WTC11 (cell line): ENCODE measurements at regions not wholly inside any gene's neighbourhood (a gene's known extent, or its start where the extent isn't known, plus 50 kb on each side); places are given as distances from the start of the nearest gene placed in this dataset.

Source experiments
- ATAC-seq: fragments of 200-7000 bp; cut with Tn5 transposase; 2 replicates; pipeline ENCODE4 v1.10.0; 2021; ENCODE audit warnings: mild to moderate bottlenecking, moderate library complexity
- CTCF ChIA-PET: fragments of 300-600 bp; sonication (Branson Sonifier 250); formaldehyde crosslinking; loops from one replicate; lab custom pipeline; 2021; ENCODE audit warnings: antibody characterized with exemption; lab: Charles Lee
- POLR2A ChIA-PET: fragments of 350-600 bp; sonication (Branson Sonifier 250); formaldehyde crosslinking; loops from one replicate; lab custom pipeline; 2021; ENCODE audit warnings: antibody characterized with exemption; lab: Charles Lee
- DNase-seq: peaks from one replicate; pipeline ENCODE4 v3.0.0; 2021; ENCODE audit warnings: low spot score
- H3K27ac Mint-ChIP-seq: 2 replicates; pipeline ENCODE4 v1.8.0; 2021; ENCODE audit warnings: mixed read lengths
- H3K27me3 Mint-ChIP-seq: 2 replicates; pipeline ENCODE4 v1.8.0; 2021; ENCODE audit warnings: low read depth, mild to moderate bottlenecking, moderate library complexity, mixed read lengths
- H3K36me3 Mint-ChIP-seq: 2 replicates; pipeline ENCODE4 v1.8.0; 2021; ENCODE audit warnings: mixed read lengths
- H3K4me1 Mint-ChIP-seq: 2 replicates; pipeline ENCODE4 v1.8.0; 2022; ENCODE audit warnings: mixed read lengths
- H3K4me3 Mint-ChIP-seq: 2 replicates; pipeline ENCODE4 v1.8.0; 2021; ENCODE audit warnings: mild to moderate bottlenecking, moderate library complexity, mixed read lengths
- H3K9me3 Mint-ChIP-seq: 2 replicates; pipeline ENCODE4 v1.8.0; 2021; ENCODE audit warnings: mixed read lengths
- ATF1 ChIP-seq: sonication (generic); formaldehyde crosslinking; IDR thresholded peaks from 2 replicates; pipeline ENCODE4 v1.8.1; 2023; ENCODE audit warnings: mild to moderate bottlenecking, moderate library complexity, missing genetic modification reagents
- ATF6 ChIP-seq: sonication (generic); formaldehyde crosslinking; IDR thresholded peaks from 2 replicates; pipeline ENCODE4 v1.8.1; 2023; ENCODE audit warnings: mild to moderate bottlenecking, missing genetic modification reagents
- CREM ChIP-seq: sonication (generic); formaldehyde crosslinking; IDR thresholded peaks from 2 replicates; pipeline ENCODE4 v1.8.1; 2022; ENCODE audit warnings: mild to moderate bottlenecking, missing genetic modification reagents, moderate library complexity
- E2F4 ChIP-seq: sonication (generic); formaldehyde crosslinking; IDR thresholded peaks from 2 replicates; pipeline ENCODE4 v1.8.1; 2022; ENCODE audit warnings: low read depth, mild to moderate bottlenecking, moderate library complexity, missing genetic modification reagents, borderline replicate concordance
- ELF4 ChIP-seq: sonication (generic); formaldehyde crosslinking; IDR thresholded peaks from 2 replicates; pipeline ENCODE4 v1.8.1; 2022; ENCODE audit warnings: low read depth, mild to moderate bottlenecking, moderate library complexity, missing genetic modification reagents
- EMX1 ChIP-seq: fragments of 250-450 bp; sonication (Bioruptor Pico); IDR thresholded peaks from 2 replicates; pipeline ENCODE4 v1.8.0; 2021; ENCODE audit warnings: mild to moderate bottlenecking
- ETV6 ChIP-seq: sonication (generic); formaldehyde crosslinking; IDR thresholded peaks from 2 replicates; pipeline ENCODE4 v1.8.1; 2022; ENCODE audit warnings: mild to moderate bottlenecking, missing genetic modification reagents
- FOXJ3 ChIP-seq: sonication (generic); formaldehyde crosslinking; IDR thresholded peaks from 2 replicates; pipeline ENCODE4 v1.9.0; 2021; ENCODE audit warnings: missing genetic modification reagents, mild to moderate bottlenecking, borderline replicate concordance
- GTF2I ChIP-seq: fragments of 250-450 bp; sonication (Bioruptor Pico); conservative IDR thresholded peaks from 2 replicates; pipeline ENCODE4 v1.4.0; 2021; ENCODE audit warnings: mild to moderate bottlenecking
- IRF1 ChIP-seq: sonication (generic); formaldehyde crosslinking; IDR thresholded peaks from 2 replicates; pipeline ENCODE4 v1.8.0; 2023; ENCODE audit warnings: missing genetic modification reagents
- MXD4 ChIP-seq: fragments of 250-450 bp; sonication (Bioruptor Pico); IDR thresholded peaks from 2 replicates; pipeline ENCODE4 v1.8.0; 2021; ENCODE audit warnings: mild to moderate bottlenecking, moderate library complexity, borderline replicate concordance
- TF ChIP-seq, protein P1 (sequence below): fragments of 200-600 bp; IDR thresholded peaks from 2 replicates; pipeline ENCODE4 v1.8.0; 2022; ENCODE audit warnings: antibody characterized with exemption
- TF ChIP-seq, protein P2 (sequence below): sonication (generic); formaldehyde crosslinking; IDR thresholded peaks from 2 replicates; pipeline ENCODE4 v1.8.1; 2023; ENCODE audit warnings: mild to moderate bottlenecking, missing genetic modification reagents, moderate library complexity
- TF ChIP-seq, protein P3 (sequence below): fragments of 250-450 bp; sonication (Bioruptor Pico); IDR thresholded peaks from 2 replicates; pipeline ENCODE4 v2.1.2; 2022; ENCODE audit warnings: mild to moderate bottlenecking, moderate library complexity
- TF ChIP-seq, protein P4 (sequence below): fragments of 250-450 bp; sonication (Bioruptor Pico); IDR thresholded peaks from 2 replicates; pipeline ENCODE4 v1.9.0; 2021; ENCODE audit warnings: moderate library complexity, mild to moderate bottlenecking, inconsistent platforms, borderline replicate concordance
- TF ChIP-seq, protein P5 (sequence below): sonication (generic); formaldehyde crosslinking; IDR thresholded peaks from 2 replicates; pipeline ENCODE4 v1.8.0; 2023; ENCODE audit warnings: missing genetic modification reagents, mild to moderate bottlenecking, borderline replicate concordance
- TF ChIP-seq, protein P6 (sequence below): fragments of 250-450 bp; sonication (Bioruptor Pico); conservative IDR thresholded peaks from 2 replicates; pipeline ENCODE4 v1.9.0; 2021; ENCODE audit warnings: mild to moderate bottlenecking

DNA sequence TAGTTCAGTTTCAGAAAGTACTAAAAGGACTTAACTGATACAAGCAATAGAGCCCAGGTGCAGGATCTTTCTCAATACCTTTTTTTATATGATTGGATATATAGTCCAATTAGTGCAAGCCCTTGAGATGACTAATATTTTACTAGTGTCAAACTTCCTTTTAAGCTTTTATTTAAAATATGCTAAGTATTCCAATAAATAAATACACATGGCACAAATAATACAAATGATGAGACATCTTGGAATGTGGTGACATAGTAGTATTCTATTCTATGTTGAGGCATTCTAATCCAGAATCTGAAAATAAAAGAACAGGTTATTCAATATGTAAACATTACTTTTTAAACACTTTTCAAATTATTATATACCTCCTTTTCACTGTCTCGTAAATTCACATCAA is 670.0 kb downstream of the SI start:
- DNase-seq = no peak
- Mint-ChIP-seq H3K4me3 (no peak overlapping the region), H3K27me3 (peaks cover 11% of the 10 kb centered on the region)
- TF ChIP-seq, protein P1, sequence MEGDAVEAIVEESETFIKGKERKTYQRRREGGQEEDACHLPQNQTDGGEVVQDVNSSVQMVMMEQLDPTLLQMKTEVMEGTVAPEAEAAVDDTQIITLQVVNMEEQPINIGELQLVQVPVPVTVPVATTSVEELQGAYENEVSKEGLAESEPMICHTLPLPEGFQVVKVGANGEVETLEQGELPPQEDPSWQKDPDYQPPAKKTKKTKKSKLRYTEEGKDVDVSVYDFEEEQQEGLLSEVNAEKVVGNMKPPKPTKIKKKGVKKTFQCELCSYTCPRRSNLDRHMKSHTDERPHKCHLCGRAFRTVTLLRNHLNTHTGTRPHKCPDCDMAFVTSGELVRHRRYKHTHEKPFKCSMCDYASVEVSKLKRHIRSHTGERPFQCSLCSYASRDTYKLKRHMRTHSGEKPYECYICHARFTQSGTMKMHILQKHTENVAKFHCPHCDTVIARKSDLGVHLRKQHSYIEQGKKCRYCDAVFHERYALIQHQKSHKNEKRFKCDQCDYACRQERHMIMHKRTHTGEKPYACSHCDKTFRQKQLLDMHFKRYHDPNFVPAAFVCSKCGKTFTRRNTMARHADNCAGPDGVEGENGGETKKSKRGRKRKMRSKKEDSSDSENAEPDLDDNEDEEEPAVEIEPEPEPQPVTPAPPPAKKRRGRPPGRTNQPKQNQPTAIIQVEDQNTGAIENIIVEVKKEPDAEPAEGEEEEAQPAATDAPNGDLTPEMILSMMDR = no peak
- TF ChIP-seq ATF1 (CRISPR knock-in tag) (no peak), CREM (CRISPR knock-in tag) (no peak), ELF4 (CRISPR knock-in tag) (no peak), E2F4 (CRISPR knock-in tag) (no peak)
- TF ChIP-seq, all 79 proteins: peak for 0
- ChIA-PET CTCF (no interaction called here), POLR2A (no interaction called here)
- Mint-ChIP-seq H3K27ac (no peak overlapping the region), H3K36me3 (no peaks in the 10 kb centered on the region), H3K4me1 (peaks cover 6% of the 10 kb centered on the region), H3K9me3 (peaks cover 10% of the 10 kb centered on the region; the same call in 1 of the 2 replicates)
- ATAC-seq = no peak

GRCh38 chr3:164407111-164407510 is 671.2 kb downstream of the SI start:
- no peak for DNase-seq
- ChIA-PET CTCF (interaction anchor here (0.6 kb wide), 1 partner anchor 399 kb away, joined by 3 read pairs; no protein-coding TSS in a partner anchor), POLR2A (no interaction called here)
- Mint-ChIP-seq H3K27ac (no peak overlapping the region), H3K4me3 (no peak overlapping the region), H3K4me1 (peaks cover 6% of the 10 kb centered on the region), H3K9me3 (peaks cover 4% of the 10 kb centered on the region; the same call in 1 of the 2 replicates), H3K27me3 (peaks cover 22% of the 10 kb centered on the region), H3K36me3 (no peaks in the 10 kb centered on the region)
- no peak for ATAC-seq
- TF ChIP-seq GTF2I (CRISPR knock-in tag) = no peak
- TF ChIP-seq, protein P2, sequence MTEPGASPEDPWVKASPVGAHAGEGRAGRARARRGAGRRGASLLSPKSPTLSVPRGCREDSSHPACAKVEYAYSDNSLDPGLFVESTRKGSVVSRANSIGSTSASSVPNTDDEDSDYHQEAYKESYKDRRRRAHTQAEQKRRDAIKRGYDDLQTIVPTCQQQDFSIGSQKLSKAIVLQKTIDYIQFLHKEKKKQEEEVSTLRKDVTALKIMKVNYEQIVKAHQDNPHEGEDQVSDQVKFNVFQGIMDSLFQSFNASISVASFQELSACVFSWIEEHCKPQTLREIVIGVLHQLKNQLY = no peak
- TF ChIP-seq, protein P3, sequence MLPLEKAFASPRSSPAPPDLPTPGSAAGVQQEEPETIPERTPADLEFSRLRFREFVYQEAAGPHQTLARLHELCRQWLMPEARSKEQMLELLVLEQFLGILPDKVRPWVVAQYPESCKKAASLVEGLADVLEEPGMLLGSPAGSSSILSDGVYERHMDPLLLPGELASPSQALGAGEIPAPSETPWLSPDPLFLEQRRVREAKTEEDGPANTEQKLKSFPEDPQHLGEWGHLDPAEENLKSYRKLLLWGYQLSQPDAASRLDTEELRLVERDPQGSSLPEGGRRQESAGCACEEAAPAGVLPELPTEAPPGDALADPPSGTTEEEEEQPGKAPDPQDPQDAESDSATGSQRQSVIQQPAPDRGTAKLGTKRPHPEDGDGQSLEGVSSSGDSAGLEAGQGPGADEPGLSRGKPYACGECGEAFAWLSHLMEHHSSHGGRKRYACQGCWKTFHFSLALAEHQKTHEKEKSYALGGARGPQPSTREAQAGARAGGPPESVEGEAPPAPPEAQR (CRISPR knock-in tag) = no peak
- TF ChIP-seq, protein P4, sequence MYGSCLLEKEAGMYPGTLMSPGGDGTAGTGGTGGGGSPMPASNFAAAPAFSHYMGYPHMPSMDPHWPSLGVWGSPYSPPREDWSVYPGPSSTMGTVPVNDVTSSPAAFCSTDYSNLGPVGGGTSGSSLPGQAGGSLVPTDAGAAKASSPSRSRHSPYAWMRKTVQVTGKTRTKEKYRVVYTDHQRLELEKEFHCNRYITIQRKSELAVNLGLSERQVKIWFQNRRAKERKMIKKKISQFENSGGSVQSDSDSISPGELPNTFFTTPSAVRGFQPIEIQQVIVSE = no peak
- no peak for TF ChIP-seq FOXJ3
- TF ChIP-seq ELF4 (CRISPR knock-in tag) = no peak
- TF ChIP-seq MXD4 = no peak
- no peak for TF ChIP-seq ETV6 (CRISPR knock-in tag)
- TF ChIP-seq CREM (CRISPR knock-in tag) = no peak
- no peak for TF ChIP-seq IRF1
- TF ChIP-seq, protein P5, sequence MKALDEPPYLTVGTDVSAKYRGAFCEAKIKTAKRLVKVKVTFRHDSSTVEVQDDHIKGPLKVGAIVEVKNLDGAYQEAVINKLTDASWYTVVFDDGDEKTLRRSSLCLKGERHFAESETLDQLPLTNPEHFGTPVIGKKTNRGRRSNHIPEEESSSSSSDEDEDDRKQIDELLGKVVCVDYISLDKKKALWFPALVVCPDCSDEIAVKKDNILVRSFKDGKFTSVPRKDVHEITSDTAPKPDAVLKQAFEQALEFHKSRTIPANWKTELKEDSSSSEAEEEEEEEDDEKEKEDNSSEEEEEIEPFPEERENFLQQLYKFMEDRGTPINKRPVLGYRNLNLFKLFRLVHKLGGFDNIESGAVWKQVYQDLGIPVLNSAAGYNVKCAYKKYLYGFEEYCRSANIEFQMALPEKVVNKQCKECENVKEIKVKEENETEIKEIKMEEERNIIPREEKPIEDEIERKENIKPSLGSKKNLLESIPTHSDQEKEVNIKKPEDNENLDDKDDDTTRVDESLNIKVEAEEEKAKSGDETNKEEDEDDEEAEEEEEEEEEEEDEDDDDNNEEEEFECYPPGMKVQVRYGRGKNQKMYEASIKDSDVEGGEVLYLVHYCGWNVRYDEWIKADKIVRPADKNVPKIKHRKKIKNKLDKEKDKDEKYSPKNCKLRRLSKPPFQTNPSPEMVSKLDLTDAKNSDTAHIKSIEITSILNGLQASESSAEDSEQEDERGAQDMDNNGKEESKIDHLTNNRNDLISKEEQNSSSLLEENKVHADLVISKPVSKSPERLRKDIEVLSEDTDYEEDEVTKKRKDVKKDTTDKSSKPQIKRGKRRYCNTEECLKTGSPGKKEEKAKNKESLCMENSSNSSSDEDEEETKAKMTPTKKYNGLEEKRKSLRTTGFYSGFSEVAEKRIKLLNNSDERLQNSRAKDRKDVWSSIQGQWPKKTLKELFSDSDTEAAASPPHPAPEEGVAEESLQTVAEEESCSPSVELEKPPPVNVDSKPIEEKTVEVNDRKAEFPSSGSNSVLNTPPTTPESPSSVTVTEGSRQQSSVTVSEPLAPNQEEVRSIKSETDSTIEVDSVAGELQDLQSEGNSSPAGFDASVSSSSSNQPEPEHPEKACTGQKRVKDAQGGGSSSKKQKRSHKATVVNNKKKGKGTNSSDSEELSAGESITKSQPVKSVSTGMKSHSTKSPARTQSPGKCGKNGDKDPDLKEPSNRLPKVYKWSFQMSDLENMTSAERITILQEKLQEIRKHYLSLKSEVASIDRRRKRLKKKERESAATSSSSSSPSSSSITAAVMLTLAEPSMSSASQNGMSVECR = no peak
- TF ChIP-seq EMX1 (CRISPR knock-in tag) = no peak
- TF ChIP-seq ATF6 (CRISPR knock-in tag) = no peak
- TF ChIP-seq, protein P6, sequence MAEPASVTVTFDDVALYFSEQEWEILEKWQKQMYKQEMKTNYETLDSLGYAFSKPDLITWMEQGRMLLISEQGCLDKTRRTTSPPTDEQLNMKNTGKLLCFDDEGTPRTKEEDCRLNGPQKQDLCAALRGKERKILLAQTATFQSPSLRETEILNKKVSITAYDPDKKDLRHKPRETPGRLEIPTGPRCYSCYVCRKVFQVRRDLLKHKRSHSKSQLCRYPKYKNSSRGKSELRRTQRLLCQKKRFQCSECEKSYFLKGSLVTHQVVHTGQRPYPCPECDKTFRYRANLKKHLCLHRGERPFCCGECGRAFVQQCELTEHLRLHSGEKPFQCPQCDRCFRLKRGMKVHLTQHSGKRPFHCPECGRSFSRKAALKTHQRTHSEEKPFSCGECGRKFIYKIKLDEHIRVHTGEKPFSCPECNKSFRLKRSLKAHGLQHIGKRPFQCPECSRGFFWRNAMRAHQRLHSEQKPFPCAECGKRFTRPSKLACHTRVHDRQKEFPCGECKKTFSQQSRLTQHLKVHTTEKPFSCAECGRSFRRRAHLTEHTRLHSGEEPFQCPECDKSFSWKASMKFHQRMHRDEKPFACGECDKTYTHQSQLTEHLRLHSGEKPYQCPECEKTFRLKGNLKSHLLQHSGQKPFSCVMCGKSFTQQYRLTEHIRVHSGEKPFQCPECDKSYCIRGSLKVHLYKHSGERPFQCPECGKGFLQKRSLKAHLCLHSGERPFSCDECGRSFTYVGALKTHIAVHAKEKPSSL (CRISPR knock-in tag) = no peak
